NCI-H774 (cell line): ENCODE measurements at regions not wholly inside any gene's neighbourhood (a gene's known extent, or its start where the extent isn't known, plus 50 kb on each side); places are given as distances from the start of the nearest gene placed in this dataset.

Source experiments
- DNase-seq: peaks from one replicate; lab custom pipeline; 2025; lab: John Stamatoyannopoulos, UW

GRCh38 chr5:135248801-135249231 is 150.2 kb downstream of the MACROH2A1 start:
- no peak for DNase-seq

GRCh38 chr5:135246923-135247795 is 151.9 kb downstream of the MACROH2A1 start:
- DNase-seq = no peak

GRCh38 chr5:135246605-135246922 is 152.5 kb downstream of the MACROH2A1 start:
- DNase-seq = no peak

GRCh38 chr5:135245521-135246499 is 153.2 kb downstream of the MACROH2A1 start:
- DNase-seq = no peak

- DNase-seq = no peak
Measured at GRCh38 chr5:135244620-135245021, 154.4 kb downstream of the MACROH2A1 start.

- DNase-seq = no peak
Measured at GRCh38 chr5:135243556-135244285, 155.3 kb downstream of the MACROH2A1 start.

GRCh38 chr5:135242866-135243555 is 156.0 kb downstream of the MACROH2A1 start:
- no peak for DNase-seq

GRCh38 chr5:135242021-135242865 is 156.8 kb downstream of the MACROH2A1 start:
- DNase-seq = no peak

- DNase-seq = no peak
Measured at GRCh38 chr5:135241536-135241935, 157.5 kb downstream of the MACROH2A1 start.

GRCh38 chr5:135240781-135241360 is 158.2 kb downstream of the MACROH2A1 start:
- DNase-seq = no peak

GRCh38 chr5:135240283-135240633 is 158.8 kb downstream of the MACROH2A1 start:
- DNase-seq = no peak

- DNase-seq = no peak
Measured at GRCh38 chr5:135239453-135240282, 159.4 kb downstream of the MACROH2A1 start.

GRCh38 chr5:135238622-135239452 is 160.2 kb downstream of the MACROH2A1 start:
- no peak for DNase-seq

GRCh38 chr5:135237748-135238103 is 161.3 kb downstream of the MACROH2A1 start:
- no peak for DNase-seq

- DNase-seq = no peak
Measured at GRCh38 chr5:135236908-135237747, 161.9 kb downstream of the MACROH2A1 start.

GRCh38 chr5:135236228-135236907 is 162.7 kb downstream of the MACROH2A1 start:
- DNase-seq = no peak
